HT-29 (cell line): ENCODE measurements at regions not wholly inside any gene's neighbourhood (a gene's known extent, or its start where the extent isn't known, plus 50 kb on each side); places are given as distances from the start of the nearest gene placed in this dataset.

Experiments used
- DNase-seq: peaks from one replicate; pipeline ENCODE4 v3.0.0-alpha.2; 2015; ENCODE audit warnings: low spot score

DNA sequence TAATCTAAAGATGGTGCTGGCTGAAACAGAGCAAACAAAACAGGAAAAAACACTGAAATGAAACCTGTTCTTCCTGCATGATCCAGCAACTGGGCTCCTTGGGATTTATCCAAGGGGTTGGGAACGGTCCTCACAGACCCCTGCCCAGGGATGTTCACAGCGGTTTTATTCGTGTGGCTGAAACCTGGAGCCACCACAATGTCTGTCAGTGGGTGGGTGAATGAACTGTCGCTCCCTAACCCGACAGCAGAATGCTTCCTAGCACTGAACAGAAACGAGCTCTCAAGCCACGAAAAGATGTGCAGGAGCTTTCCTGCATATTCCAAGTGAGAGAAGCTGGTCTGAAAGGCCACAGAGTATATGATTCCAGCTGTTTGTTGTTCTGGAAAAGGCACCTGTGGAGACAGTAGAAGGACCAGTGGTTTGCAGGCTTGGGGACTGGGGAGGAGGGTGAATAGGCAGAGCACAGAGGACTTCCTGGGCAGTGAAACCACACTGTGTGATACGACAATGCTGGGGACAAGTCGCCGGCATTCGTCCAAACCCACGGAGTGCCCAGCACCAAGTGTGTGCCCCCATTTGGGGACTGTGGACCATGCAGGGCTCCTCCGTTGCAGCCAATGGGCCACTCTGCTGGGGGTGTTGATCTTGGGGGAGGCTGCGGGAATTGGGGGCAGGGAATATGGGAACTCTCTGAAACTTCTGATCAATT is 73.9 kb downstream of the TEX29 start:
- no peak for DNase-seq

GRCh38 chr13:111395511-111396393 is 75.3 kb downstream of the TEX29 start:
- no peak for DNase-seq

GRCh38 chr13:111396457-111396856 is 76.0 kb downstream of the TEX29 start:
- DNase-seq: no peak

GRCh38 chr13:111397202-111397880 is 76.9 kb downstream of the TEX29 start:
- no peak for DNase-seq

GRCh38 chr13:111398196-111398595 is 77.8 kb downstream of the TEX29 start:
- no peak for DNase-seq

GRCh38 chr13:111398715-111399299 is 78.4 kb downstream of the TEX29 start:
- no peak for DNase-seq

- DNase-seq: no peak
These were observed 78.9 kb downstream of the TEX29 start for GRCh38 chr13:111399334-111399733.

DNA sequence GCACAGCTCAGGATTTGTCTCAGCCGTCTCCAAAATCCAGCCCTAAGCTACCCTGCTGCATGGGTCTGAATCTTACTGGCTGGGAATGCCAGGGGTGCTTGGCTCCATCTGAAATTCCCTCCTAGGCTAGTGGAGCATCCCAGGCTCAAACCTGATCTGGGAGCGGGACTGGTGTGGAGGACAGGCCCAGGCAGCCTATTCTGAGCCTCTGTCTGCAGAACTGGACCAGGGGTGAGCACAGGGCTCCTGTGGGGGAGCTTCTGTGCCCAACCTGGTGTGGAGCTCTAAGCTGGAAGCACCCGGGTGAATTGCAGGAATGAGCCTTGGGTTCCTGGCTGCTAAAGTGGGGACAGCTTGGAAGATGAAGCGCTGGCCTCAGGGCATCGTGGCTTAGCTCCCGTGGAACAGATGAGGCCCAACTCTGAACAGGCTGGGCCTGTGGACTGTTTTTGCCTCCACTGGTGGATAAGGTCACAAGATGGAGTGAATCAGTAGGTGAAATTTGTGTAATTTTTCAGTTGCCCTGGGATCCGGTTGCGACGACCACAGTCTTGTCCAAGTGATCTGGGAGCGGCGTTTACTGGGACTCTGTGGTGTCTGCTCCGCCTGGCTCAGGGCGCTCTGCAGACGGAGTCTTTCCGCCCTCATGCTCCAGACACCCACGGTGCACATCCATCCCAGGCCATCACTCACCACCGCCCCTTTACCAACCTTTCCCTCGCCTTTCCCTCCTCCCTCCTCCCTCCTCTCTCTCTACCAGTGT is 79.5 kb downstream of the TEX29 start:
- no peak for DNase-seq

GRCh38 chr13:111401151-111401550 is 80.7 kb downstream of the TEX29 start:
- no peak for DNase-seq

- DNase-seq: no peak
These were observed 81.3 kb downstream of the TEX29 start for GRCh38 chr13:111401755-111402154.

GRCh38 chr13:111402441-111402840 is 82.0 kb downstream of the TEX29 start:
- DNase-seq: no peak

- no peak for DNase-seq
These were observed 82.8 kb downstream of the TEX29 start for GRCh38 chr13:111403266-111403665.

GRCh38 chr13:111404746-111405145 is 84.3 kb downstream of the TEX29 start:
- no peak for DNase-seq

DNA sequence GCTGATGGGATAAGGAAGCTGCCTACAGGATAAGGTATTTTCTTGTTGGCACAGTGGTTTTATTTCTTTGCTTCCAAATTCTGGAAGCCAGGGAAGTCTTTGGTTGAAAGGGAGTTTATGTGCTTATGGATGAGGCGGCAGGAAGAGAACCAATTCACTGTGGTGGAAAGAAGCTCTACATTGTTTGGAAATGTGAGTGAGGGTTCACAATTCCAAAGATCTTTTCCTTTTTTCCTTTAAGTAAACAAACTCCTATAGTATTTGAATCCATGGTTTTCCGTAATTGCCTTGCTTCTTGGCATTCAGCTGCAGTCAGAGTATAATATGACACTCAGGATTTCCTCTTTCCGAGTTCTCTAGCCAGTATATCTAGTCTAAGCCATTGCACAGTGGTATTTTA is 86.2 kb downstream of the TEX29 start:
- no peak for DNase-seq

DNA sequence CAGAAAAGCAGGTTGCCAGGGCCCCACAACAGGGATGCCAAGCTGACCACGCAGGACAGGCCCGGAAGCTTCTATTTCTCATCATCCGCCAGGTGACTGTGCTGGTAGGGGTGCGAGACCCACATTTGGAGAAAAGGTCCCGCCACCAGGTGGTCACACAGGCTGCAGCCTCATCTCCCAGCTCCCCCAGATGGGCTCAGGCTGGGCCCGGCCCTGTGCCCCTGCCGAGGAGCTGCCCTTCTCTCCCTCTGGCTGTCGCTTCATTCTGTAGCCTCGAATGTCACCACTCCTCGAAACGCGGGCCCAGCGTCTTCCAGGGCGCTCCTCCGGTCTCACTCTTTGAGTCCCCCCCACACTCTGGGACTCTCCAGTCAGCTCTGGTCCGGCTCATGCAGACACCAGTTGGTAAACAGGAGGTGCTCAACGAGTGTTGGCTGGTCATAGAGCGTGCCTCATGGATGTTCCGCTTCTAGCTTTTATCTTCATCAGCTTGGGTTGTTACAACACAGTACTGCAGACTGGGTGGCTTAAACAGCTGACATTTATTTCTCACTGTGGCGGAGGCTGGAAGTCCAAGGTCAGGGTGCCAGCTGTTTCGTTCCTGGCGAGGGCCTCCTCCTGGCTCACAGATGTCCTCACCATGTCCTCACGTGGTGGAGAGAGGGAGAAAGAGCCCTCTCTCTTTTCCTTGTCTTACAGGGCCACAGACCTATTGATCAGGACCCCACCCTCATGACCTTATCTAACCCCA is 87.1 kb downstream of the TEX29 start:
- no peak for DNase-seq

DNA sequence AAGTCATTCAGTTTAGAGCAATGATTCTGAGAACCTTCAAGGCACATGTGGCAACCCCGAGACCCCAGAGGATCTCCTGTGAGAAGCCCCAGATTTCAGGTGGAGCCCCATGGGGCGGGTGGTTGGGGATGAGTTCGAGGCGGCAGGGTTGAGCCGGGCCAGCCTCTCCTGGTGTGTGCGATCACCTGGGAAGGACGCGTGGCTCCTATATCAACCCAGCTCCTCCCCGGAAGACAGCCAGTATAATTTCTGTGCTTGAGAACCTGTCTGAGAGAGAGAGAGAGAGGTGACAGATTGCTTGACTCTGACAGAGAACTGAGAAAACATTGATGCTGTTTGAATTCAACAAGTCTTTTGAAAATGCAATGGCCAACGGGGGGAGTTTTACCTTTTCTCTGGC is 89.0 kb downstream of the TEX29 start:
- DNase-seq: no peak

DNA sequence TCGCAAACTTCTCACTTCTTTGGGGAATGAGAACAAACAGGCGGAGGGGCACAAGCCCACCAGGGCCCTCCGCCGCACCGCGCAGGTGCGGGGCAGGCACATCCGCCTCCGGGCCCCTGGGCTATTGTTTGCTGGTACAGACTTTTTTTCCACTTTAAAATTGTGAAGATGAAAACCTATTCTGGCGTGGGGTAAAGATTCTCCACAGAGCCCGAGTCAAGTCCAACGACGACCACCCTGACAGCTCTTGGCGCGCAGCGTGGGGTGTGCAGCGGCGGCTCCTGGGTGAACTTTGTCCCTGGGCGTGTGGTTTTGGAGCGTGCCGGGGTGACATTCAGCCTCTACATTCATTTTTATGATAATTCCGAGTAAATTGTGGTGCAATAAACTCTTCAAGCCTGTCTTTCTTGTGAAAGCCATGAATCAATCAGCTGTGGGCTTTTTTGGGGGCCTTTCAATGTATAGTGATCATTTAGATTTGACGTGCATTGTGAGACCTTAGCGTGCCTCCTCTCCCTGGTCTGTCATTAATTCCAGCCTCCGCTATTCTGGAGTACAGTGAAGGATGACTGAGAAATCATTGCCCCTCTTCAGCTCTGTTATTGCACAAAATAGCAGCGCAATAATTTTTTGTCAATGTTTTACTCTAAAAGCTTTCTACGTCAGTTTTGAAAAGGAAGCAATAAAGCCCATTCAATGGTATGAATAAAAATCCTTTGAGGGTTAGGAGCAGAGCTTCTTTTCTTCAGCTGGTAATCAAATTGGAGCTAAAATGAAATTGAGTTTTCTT is 90.0 kb downstream of the TEX29 start:
- no peak for DNase-seq

GRCh38 chr13:111411151-111411858 is 90.9 kb downstream of the TEX29 start:
- no peak for DNase-seq
